HEK293 (cell line): ENCODE measurements at regions not wholly inside any gene's neighbourhood (a gene's known extent, or its start where the extent isn't known, plus 50 kb on each side); places are given as distances from the start of the nearest gene placed in this dataset.

ENCODE experiments used
- TCF7L2 ChIP-seq: IDR thresholded peaks from 2 replicates; pipeline ENCODE4 v1.6.1; 2011; ENCODE audit warnings: low read depth, mild to moderate bottlenecking, inconsistent platforms, low read length, moderate library complexity, borderline replicate concordance
- ZBTB44 ChIP-seq: fragments of 450-650 bp; IDR thresholded peaks from 2 replicates; pipeline ENCODE4 v1.5.1; 2018; ENCODE audit warnings: missing biosample characterization, mild to moderate bottlenecking, missing genetic modification characterization
- ZBTB7A ChIP-seq: fragments of 450-650 bp; formaldehyde crosslinking; IDR thresholded peaks from 2 replicates; pipeline ENCODE4 v1.5.1; 2016; ENCODE audit warnings: low read depth, missing biosample characterization, missing genetic modification characterization
- ZNF132 ChIP-seq: fragments of 450-650 bp; formaldehyde crosslinking; IDR thresholded peaks from 2 replicates; pipeline ENCODE4 v1.5.1; 2017; ENCODE audit warnings: missing biosample characterization, missing genetic modification characterization, borderline replicate concordance
- ZNF274 ChIP-seq, 2 experiments: fragments of 200-500 bp in 1 of 2; fragments of 450-650 bp in 1 of 2; sonication (Bioruptor generic) in 1 of 2; formaldehyde crosslinking in 1 of 2; IDR thresholded peaks; 2 replicates each; pipeline versions ENCODE4 v1.5.1 to v1.6.1; 2014 to 2016; ENCODE audit warnings: borderline replicate concordance in 1 of 2, inconsistent platforms in 1 of 2, low read length in 1 of 2, missing biosample characterization in 1 of 2, missing genetic modification characterization in 1 of 2
- ZNF416 ChIP-seq: fragments of 450-650 bp; formaldehyde crosslinking; IDR thresholded peaks from 2 replicates; pipeline ENCODE4 v1.5.1; 2016; ENCODE audit warnings: missing biosample characterization, missing genetic modification characterization
- ZNF670 ChIP-seq: fragments of 450-650 bp; formaldehyde crosslinking; IDR thresholded peaks from 2 replicates; pipeline ENCODE4 v1.5.1; 2016; ENCODE audit warnings: missing biosample characterization, missing genetic modification characterization, low read depth
- TF ChIP-seq, protein P1 (sequence below): fragments of 450-650 bp; formaldehyde crosslinking; IDR thresholded peaks from 2 replicates; pipeline ENCODE4 v1.5.1; 2016; ENCODE audit warnings: missing biosample characterization, missing genetic modification characterization
- TF ChIP-seq, protein P2 (sequence below): fragments of 450-650 bp; formaldehyde crosslinking; IDR thresholded peaks from 2 replicates; pipeline ENCODE4 v1.5.1; 2016; ENCODE audit warnings: missing biosample characterization, missing genetic modification characterization
- TF ChIP-seq, protein P3 (sequence below): fragments of 450-650 bp; formaldehyde crosslinking; IDR thresholded peaks from 2 replicates; pipeline ENCODE4 v1.5.1; 2016; ENCODE audit warnings: missing biosample characterization, missing genetic modification characterization

DNA sequence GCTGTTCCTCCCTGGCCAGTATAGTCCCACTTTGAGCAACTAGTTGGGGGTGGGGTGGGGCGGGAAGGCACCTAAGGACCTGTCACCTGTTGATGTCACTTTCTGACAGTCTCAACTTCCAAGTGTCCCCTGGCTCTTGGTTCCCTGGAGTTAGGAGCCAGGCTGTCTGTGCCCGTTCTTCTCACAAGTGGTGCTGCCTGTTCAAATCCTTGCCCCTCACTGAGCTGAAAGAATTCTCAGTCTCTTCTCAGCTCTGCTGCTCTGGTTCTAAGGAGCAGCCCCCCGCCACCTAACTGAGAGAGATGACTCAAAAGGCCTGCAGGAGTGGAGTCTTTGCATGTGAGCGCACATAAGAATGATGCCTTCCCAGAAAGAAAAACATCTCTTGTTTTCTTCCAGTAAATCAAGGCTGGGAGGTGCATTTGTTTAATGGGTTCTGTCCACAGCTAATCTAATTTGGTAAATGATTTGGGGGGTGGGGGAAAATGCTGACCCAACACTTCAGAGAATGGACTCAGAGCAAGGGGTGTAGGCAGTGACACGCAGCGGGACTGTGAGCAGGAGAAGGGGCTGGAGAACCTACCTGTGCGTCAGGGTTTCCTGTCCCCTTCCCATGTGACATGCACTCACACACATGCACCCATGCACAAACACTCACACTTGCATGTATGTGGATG is 78.2 kb upstream of the NLRP1 start:
- TF ChIP-seq ZNF670 (no peak), TCF7L2 (no peak), ZNF132 (tag by site-specific recombination) (no peak), ZBTB44 (tag by site-specific recombination) (no peak), ZNF416 (tag by site-specific recombination) (no peak), ZNF274 (IDR thresholded peaks at IDR 0.05; ENCODE audit: low read length) (no peak), ZNF274 (tag by site-specific recombination; IDR thresholded peaks at IDR 0.05; ENCODE audit: borderline replicate concordance) (no peak), ZBTB7A (tag by site-specific recombination) (no peak)
- TF ChIP-seq, protein P1, sequence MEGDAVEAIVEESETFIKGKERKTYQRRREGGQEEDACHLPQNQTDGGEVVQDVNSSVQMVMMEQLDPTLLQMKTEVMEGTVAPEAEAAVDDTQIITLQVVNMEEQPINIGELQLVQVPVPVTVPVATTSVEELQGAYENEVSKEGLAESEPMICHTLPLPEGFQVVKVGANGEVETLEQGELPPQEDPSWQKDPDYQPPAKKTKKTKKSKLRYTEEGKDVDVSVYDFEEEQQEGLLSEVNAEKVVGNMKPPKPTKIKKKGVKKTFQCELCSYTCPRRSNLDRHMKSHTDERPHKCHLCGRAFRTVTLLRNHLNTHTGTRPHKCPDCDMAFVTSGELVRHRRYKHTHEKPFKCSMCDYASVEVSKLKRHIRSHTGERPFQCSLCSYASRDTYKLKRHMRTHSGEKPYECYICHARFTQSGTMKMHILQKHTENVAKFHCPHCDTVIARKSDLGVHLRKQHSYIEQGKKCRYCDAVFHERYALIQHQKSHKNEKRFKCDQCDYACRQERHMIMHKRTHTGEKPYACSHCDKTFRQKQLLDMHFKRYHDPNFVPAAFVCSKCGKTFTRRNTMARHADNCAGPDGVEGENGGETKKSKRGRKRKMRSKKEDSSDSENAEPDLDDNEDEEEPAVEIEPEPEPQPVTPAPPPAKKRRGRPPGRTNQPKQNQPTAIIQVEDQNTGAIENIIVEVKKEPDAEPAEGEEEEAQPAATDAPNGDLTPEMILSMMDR (tag by site-specific recombination) = no peak
- TF ChIP-seq, protein P2, sequence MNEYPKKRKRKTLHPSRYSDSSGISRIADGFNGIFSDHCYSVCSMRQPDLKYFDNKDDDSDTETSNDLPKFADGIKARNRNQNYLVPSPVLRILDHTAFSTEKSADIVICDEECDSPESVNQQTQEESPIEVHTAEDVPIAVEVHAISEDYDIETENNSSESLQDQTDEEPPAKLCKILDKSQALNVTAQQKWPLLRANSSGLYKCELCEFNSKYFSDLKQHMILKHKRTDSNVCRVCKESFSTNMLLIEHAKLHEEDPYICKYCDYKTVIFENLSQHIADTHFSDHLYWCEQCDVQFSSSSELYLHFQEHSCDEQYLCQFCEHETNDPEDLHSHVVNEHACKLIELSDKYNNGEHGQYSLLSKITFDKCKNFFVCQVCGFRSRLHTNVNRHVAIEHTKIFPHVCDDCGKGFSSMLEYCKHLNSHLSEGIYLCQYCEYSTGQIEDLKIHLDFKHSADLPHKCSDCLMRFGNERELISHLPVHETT (tag by site-specific recombination) = no peak
- TF ChIP-seq, protein P3, sequence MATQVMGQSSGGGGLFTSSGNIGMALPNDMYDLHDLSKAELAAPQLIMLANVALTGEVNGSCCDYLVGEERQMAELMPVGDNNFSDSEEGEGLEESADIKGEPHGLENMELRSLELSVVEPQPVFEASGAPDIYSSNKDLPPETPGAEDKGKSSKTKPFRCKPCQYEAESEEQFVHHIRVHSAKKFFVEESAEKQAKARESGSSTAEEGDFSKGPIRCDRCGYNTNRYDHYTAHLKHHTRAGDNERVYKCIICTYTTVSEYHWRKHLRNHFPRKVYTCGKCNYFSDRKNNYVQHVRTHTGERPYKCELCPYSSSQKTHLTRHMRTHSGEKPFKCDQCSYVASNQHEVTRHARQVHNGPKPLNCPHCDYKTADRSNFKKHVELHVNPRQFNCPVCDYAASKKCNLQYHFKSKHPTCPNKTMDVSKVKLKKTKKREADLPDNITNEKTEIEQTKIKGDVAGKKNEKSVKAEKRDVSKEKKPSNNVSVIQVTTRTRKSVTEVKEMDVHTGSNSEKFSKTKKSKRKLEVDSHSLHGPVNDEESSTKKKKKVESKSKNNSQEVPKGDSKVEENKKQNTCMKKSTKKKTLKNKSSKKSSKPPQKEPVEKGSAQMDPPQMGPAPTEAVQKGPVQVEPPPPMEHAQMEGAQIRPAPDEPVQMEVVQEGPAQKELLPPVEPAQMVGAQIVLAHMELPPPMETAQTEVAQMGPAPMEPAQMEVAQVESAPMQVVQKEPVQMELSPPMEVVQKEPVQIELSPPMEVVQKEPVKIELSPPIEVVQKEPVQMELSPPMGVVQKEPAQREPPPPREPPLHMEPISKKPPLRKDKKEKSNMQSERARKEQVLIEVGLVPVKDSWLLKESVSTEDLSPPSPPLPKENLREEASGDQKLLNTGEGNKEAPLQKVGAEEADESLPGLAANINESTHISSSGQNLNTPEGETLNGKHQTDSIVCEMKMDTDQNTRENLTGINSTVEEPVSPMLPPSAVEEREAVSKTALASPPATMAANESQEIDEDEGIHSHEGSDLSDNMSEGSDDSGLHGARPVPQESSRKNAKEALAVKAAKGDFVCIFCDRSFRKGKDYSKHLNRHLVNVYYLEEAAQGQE (tag by site-specific recombination) = no peak
